ENCODE measurements at regions not wholly inside any gene's neighbourhood (a gene's known extent, or its start where the extent isn't known, plus 50 kb on each side); places are given as distances from the start of the nearest gene placed in this dataset.
A peak's percentile ranks its signal among the peaks of the same experiment; 100 is the strongest.

DNA sequence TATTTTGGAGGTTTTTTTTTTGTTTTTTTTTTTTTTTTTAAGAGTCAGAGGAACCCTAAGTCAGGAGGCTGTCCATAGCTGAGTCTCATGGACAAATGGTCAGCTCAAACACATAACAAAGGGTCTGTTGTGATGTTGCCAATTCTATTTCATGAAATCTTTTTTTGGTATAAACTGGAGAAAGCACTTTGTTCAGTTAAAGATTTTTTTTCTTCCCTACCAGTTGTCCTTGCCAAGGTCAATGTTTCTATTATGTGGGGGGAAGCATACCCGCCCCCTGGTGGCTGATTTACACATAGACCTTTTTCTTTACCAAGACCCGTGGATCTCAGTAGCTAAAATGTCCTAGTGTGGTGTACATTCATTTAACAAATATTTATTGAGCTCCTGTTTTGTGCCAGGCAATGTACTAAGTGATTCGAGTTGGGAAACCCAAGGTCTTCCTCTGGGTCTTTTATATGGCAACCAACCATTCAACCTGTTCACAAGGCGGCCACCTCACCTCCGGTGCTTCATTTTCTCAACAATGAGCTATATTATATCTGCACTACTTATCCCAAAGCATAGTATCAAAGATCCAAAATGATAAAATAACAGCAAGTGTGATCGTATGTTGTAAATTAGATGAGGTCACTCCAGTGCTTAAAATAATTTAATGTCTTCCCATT, 214.5 kb downstream of the PAH start:
- TF ChIP-seq, protein P1, sequence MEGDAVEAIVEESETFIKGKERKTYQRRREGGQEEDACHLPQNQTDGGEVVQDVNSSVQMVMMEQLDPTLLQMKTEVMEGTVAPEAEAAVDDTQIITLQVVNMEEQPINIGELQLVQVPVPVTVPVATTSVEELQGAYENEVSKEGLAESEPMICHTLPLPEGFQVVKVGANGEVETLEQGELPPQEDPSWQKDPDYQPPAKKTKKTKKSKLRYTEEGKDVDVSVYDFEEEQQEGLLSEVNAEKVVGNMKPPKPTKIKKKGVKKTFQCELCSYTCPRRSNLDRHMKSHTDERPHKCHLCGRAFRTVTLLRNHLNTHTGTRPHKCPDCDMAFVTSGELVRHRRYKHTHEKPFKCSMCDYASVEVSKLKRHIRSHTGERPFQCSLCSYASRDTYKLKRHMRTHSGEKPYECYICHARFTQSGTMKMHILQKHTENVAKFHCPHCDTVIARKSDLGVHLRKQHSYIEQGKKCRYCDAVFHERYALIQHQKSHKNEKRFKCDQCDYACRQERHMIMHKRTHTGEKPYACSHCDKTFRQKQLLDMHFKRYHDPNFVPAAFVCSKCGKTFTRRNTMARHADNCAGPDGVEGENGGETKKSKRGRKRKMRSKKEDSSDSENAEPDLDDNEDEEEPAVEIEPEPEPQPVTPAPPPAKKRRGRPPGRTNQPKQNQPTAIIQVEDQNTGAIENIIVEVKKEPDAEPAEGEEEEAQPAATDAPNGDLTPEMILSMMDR (IDR thresholded peaks at IDR 0.05; ENCODE audit: low read length): peak; percentile 75
- no peak for TF ChIP-seq EZH2 (IDR thresholded peaks at IDR 0.05; ENCODE audit: borderline replicate concordance, low read length)
